ENCODE measurements at regions not wholly inside any gene's neighbourhood (a gene's known extent, or its start where the extent isn't known, plus 50 kb on each side); places are given as distances from the start of the nearest gene placed in this dataset.

GRCh38 chr5:106962464-106963230 is 708.1 kb downstream of the EFNA5 start:
- H3K27me3 Mint-ChIP-seq: no peaks in the 10 kb centered on the region
- no peak for ATAC-seq (ENCODE audit: low read depth)
- DNase-seq (ENCODE audit: low spot score in 2 of 2): no peak
- no peaks in the 10 kb centered on the region for H3K36me3 Mint-ChIP-seq
- H3K4me1 Mint-ChIP-seq: no peaks in the 10 kb centered on the region
- no peak overlapping the region for H3K27ac Mint-ChIP-seq
- no peak overlapping the region for H3K4me3 Mint-ChIP-seq
- peaks cover 4% of the 10 kb centered on the region for H3K9me3 Mint-ChIP-seq

- Mint-ChIP-seq H3K36me3 (no peaks in the 10 kb centered on the region), H3K4me3 (no peak overlapping the region), H3K9me3 (peaks cover 5% of the 10 kb centered on the region), H3K27ac (no peak overlapping the region), H3K4me1 (no peaks in the 10 kb centered on the region), H3K27me3 (no peaks in the 10 kb centered on the region)
- ATAC-seq (ENCODE audit: low read depth): no peak
- no peak for DNase-seq (ENCODE audit: low spot score in 2 of 2)
These were observed 711.4 kb downstream of the EFNA5 start for GRCh38 chr5:106959387-106959786.

- no peak overlapping the region for H3K27ac Mint-ChIP-seq
- DNase-seq (ENCODE audit: low spot score in 2 of 2) (no peak), ATAC-seq (ENCODE audit: low read depth) (no peak)
- H3K9me3 Mint-ChIP-seq: peaks cover 5% of the 10 kb centered on the region
- H3K4me3 Mint-ChIP-seq: no peak overlapping the region
- no peaks in the 10 kb centered on the region for H3K4me1 Mint-ChIP-seq
- H3K36me3 Mint-ChIP-seq: no peaks in the 10 kb centered on the region
- H3K27me3 Mint-ChIP-seq: no peaks in the 10 kb centered on the region
These were observed 713.4 kb downstream of the EFNA5 start for GRCh38 chr5:106957336-106957735.

GRCh38 chr5:106956886-106957285 is 713.9 kb downstream of the EFNA5 start:
- no peaks in the 10 kb centered on the region for H3K36me3 Mint-ChIP-seq
- H3K4me1 Mint-ChIP-seq: no peaks in the 10 kb centered on the region
- DNase-seq (ENCODE audit: low spot score in 2 of 2) (no peak), ATAC-seq (ENCODE audit: low read depth) (no peak)
- peaks cover 4% of the 10 kb centered on the region for H3K9me3 Mint-ChIP-seq
- H3K4me3 Mint-ChIP-seq: no peak overlapping the region
- H3K27ac Mint-ChIP-seq: no peak overlapping the region
- no peaks in the 10 kb centered on the region for H3K27me3 Mint-ChIP-seq

- no peak for ATAC-seq (ENCODE audit: low read depth)
- Mint-ChIP-seq H3K9me3 (peaks cover 4% of the 10 kb centered on the region), H3K4me1 (no peaks in the 10 kb centered on the region), H3K36me3 (no peaks in the 10 kb centered on the region), H3K27ac (no peak overlapping the region), H3K27me3 (no peaks in the 10 kb centered on the region), H3K4me3 (no peak overlapping the region)
- no peak for DNase-seq (ENCODE audit: low spot score in 2 of 2)
These were observed 714.5 kb downstream of the EFNA5 start for GRCh38 chr5:106956187-106956586.

GRCh38 chr5:106940986-106941385 is 729.8 kb downstream of the EFNA5 start:
- no peak for DNase-seq (ENCODE audit: low spot score in 2 of 2)
- H3K4me3 Mint-ChIP-seq: no peak overlapping the region
- no peaks in the 10 kb centered on the region for H3K4me1 Mint-ChIP-seq
- no peaks in the 10 kb centered on the region for H3K27me3 Mint-ChIP-seq
- H3K27ac Mint-ChIP-seq: no peak overlapping the region
- ATAC-seq (ENCODE audit: low read depth): no peak
- no peaks in the 10 kb centered on the region for H3K36me3 Mint-ChIP-seq
- H3K9me3 Mint-ChIP-seq: peaks cover 2% of the 10 kb centered on the region

GRCh38 chr5:106940301-106940846 is 730.4 kb downstream of the EFNA5 start:
- no peak overlapping the region for H3K27ac Mint-ChIP-seq
- no peaks in the 10 kb centered on the region for H3K36me3 Mint-ChIP-seq
- H3K9me3 Mint-ChIP-seq: peaks cover 2% of the 10 kb centered on the region
- DNase-seq (ENCODE audit: low spot score in 2 of 2): no peak
- H3K4me3 Mint-ChIP-seq: no peak overlapping the region
- no peak for ATAC-seq (ENCODE audit: low read depth)
- H3K4me1 Mint-ChIP-seq: no peaks in the 10 kb centered on the region
- no peaks in the 10 kb centered on the region for H3K27me3 Mint-ChIP-seq

GRCh38 chr5:106923409-106923808 is 747.3 kb downstream of the EFNA5 start:
- Mint-ChIP-seq H3K36me3 (no peaks in the 10 kb centered on the region), H3K4me3 (no peak overlapping the region), H3K4me1 (no peaks in the 10 kb centered on the region), H3K27me3 (no peaks in the 10 kb centered on the region), H3K27ac (no peak overlapping the region), H3K9me3 (peaks cover 4% of the 10 kb centered on the region)
- no peak for DNase-seq (ENCODE audit: low spot score in 2 of 2)
- ATAC-seq (ENCODE audit: low read depth): no peak

GRCh38 chr5:106921567-106921966 is 749.2 kb downstream of the EFNA5 start:
- Mint-ChIP-seq H3K9me3 (peaks cover 1% of the 10 kb centered on the region), H3K4me1 (no peaks in the 10 kb centered on the region), H3K4me3 (no peak overlapping the region), H3K27me3 (no peaks in the 10 kb centered on the region), H3K36me3 (no peaks in the 10 kb centered on the region), H3K27ac (no peak overlapping the region)
- no peak for ATAC-seq (ENCODE audit: low read depth)
- no peak for DNase-seq (ENCODE audit: low spot score in 2 of 2)

GRCh38 chr5:106910486-106910885 is 760.3 kb downstream of the EFNA5 start:
- Mint-ChIP-seq H3K9me3 (no peaks in the 10 kb centered on the region), H3K27ac (no peak overlapping the region), H3K4me3 (no peak overlapping the region), H3K4me1 (no peaks in the 10 kb centered on the region), H3K36me3 (no peaks in the 10 kb centered on the region), H3K27me3 (no peaks in the 10 kb centered on the region)
- no peak for ATAC-seq (ENCODE audit: low read depth)
- no peak for DNase-seq (ENCODE audit: low spot score in 2 of 2)

GRCh38 chr5:106909716-106910115 is 761.0 kb downstream of the EFNA5 start:
- no peak for ATAC-seq (ENCODE audit: low read depth)
- Mint-ChIP-seq H3K36me3 (no peaks in the 10 kb centered on the region), H3K27ac (no peak overlapping the region), H3K27me3 (no peaks in the 10 kb centered on the region), H3K4me1 (no peaks in the 10 kb centered on the region), H3K4me3 (no peak overlapping the region), H3K9me3 (no peaks in the 10 kb centered on the region)
- no peak for DNase-seq (ENCODE audit: low spot score in 2 of 2)

- DNase-seq (ENCODE audit: low spot score in 2 of 2) (no peak), ATAC-seq (ENCODE audit: low read depth) (no peak)
- H3K36me3 Mint-ChIP-seq: no peaks in the 10 kb centered on the region
- no peaks in the 10 kb centered on the region for H3K9me3 Mint-ChIP-seq
- H3K4me1 Mint-ChIP-seq: no peaks in the 10 kb centered on the region
- no peaks in the 10 kb centered on the region for H3K27me3 Mint-ChIP-seq
- H3K4me3 Mint-ChIP-seq: no peak overlapping the region
- H3K27ac Mint-ChIP-seq: no peak overlapping the region
These were observed 762.8 kb downstream of the EFNA5 start for GRCh38 chr5:106907979-106908378.

GRCh38 chr5:106906199-106906598 is 764.5 kb downstream of the EFNA5 start:
- Mint-ChIP-seq H3K4me3 (no peak overlapping the region), H3K4me1 (no peaks in the 10 kb centered on the region)

GRCh38 chr5:106894964-106895363 is 775.8 kb downstream of the EFNA5 start:
- DNase-seq (ENCODE audit: low spot score in 2 of 2): no peak
- no peaks in the 10 kb centered on the region for H3K27me3 Mint-ChIP-seq

More at GRCh38 chr5:106906199-106906598, 764.5 kb downstream of the EFNA5 start:
- Mint-ChIP-seq H3K9me3 (no peaks in the 10 kb centered on the region), H3K27ac (no peak overlapping the region), H3K27me3 (no peaks in the 10 kb centered on the region), H3K36me3 (no peaks in the 10 kb centered on the region)
- ATAC-seq (ENCODE audit: low read depth) (no peak), DNase-seq (ENCODE audit: low spot score in 2 of 2) (no peak)

GRCh38 chr5:106882035-106882434 is 788.7 kb downstream of the EFNA5 start:
- Mint-ChIP-seq H3K36me3 (no peaks in the 10 kb centered on the region), H3K27me3 (no peaks in the 10 kb centered on the region), H3K4me1 (no peaks in the 10 kb centered on the region), H3K4me3 (no peak overlapping the region), H3K9me3 (peaks cover 3% of the 10 kb centered on the region), H3K27ac (no peak overlapping the region)
- DNase-seq (ENCODE audit: low spot score in 2 of 2) (no peak), ATAC-seq (ENCODE audit: low read depth) (no peak)

More at GRCh38 chr5:106894964-106895363, 775.8 kb downstream of the EFNA5 start:
- no peak overlapping the region for H3K4me3 Mint-ChIP-seq
- H3K27ac Mint-ChIP-seq: no peak overlapping the region
- no peaks in the 10 kb centered on the region for H3K36me3 Mint-ChIP-seq
- peaks cover 1% of the 10 kb centered on the region for H3K9me3 Mint-ChIP-seq
- H3K4me1 Mint-ChIP-seq: no peaks in the 10 kb centered on the region
- ATAC-seq (ENCODE audit: low read depth): no peak
